Spinal cord (tissue), 9 donors: ENCODE measurements at regions not wholly inside any gene's neighbourhood (a gene's known extent, or its start where the extent isn't known, plus 50 kb on each side); places are given as distances from the start of the nearest gene placed in this dataset.
"Not testable (repeated sequence)": the region's sequence is repeated elsewhere in the genome, so short reads cannot be mapped to it uniquely, and the experiment has no call there.

ENCODE experiments used
- DNase-seq, 6 donors: peaks; one replicate each; pipeline versions ENCODE4 v3.0.0 to v3.0.0-alpha.2; 2013 to 2015; ENCODE audit warnings: low spot score in 6 of 6, low read depth in 4 of 6
- H3K27ac ChIP-seq: one replicate; pipeline ENCODE4 v1.5.1; 2013; ENCODE audit warnings: low read depth, low read length, control low read depth
- H3K27me3 ChIP-seq: one replicate; pipeline ENCODE4 v1.6.1; 2013; ENCODE audit warnings: low read length; ENCODE audit not compliant: control insufficient read depth, insufficient read depth
- H3K36me3 ChIP-seq: one replicate; pipeline ENCODE4 v1.6.1; 2013; ENCODE audit warnings: low read length; ENCODE audit not compliant: control insufficient read depth, insufficient read depth
- H3K4me1 ChIP-seq: one replicate; pipeline ENCODE4 v1.6.1; 2013; ENCODE audit warnings: low read length; ENCODE audit not compliant: control insufficient read depth, insufficient read depth
- H3K4me3 ChIP-seq: one replicate; pipeline ENCODE4 v1.5.1; 2013; ENCODE audit warnings: low read depth, low read length, control low read depth
- H3K9me3 ChIP-seq: one replicate; pipeline ENCODE4 v1.6.1; 2013; ENCODE audit warnings: low read length; ENCODE audit not compliant: control insufficient read depth, insufficient read depth
- WGBS: methylation state at CpG from one replicate; pipeline ENCODE4 v1.1.5; 2013; ENCODE audit warnings: missing lambda C conversion rate; ENCODE audit not compliant: insufficient coverage; 5-methylcytosine and 5-hydroxymethylcytosine counted together
- donor health status: healthy.

- DNase-seq, H3K27ac ChIP-seq, H3K4me1 ChIP-seq, H3K9me3 ChIP-seq, H3K36me3 ChIP-seq, H3K4me3 ChIP-seq: not testable (repeated sequence)
- 88% methylated on average over 2 of the region's 8 CpGs for WGBS
- H3K27me3 ChIP-seq, result peaks cover 16% of the 10 kb centered on the region
Observed at GRCh38 chr6:27774264-27774600, 138.0 kb downstream of the OR2B2 start.

DNA sequence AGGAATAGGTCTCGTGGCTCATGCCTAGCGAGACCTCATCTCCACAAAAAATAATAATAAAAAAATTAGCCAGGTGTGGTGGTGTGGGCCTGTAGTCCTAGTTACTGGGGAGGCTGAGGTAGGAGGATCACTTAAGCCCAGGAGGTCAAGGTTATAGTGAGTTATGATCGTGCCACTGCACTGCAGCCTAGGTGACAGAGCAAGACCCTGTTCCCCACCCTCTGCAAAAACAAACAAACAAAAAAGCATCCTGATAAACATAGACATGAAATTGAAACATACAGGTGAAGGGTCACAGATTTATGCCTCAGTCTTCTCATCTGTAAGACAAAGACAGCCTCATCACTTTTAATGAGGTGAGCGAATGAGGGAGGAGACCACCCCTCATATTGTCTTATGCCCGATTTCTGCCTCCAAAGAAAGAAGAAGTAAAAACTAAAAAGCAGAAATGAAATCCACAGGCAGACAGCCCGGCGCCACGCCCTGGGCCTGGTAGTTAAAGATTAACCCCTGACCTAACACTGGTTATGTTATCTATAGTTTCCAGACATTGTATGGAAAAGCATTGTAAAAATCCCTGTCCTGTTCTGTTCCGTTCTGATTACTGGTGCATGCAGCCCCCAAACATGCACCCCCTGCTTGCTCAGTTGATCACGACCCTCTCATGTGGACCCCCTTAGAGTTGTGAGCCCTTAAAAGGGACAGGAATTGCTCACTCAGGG lies 138.5 kb downstream of the OR2B2 start:
- peaks cover 16% of the 10 kb centered on the region for H3K27me3 ChIP-seq
- not testable (repeated sequence) for H3K4me3 ChIP-seq, H3K9me3 ChIP-seq, H3K27ac ChIP-seq, H3K4me1 ChIP-seq, DNase-seq, H3K36me3 ChIP-seq
- WGBS, result 96% methylated on average over 4 of the region's 10 CpGs

GRCh38 chr6:27772261-27773001 lies 139.8 kb downstream of the OR2B2 start:
- Histone ChIP-seq H3K27me3 (peaks cover 14% of the 10 kb centered on the region), H3K4me1 (peaks cover 10% of the 10 kb centered on the region), H3K36me3 (no peaks in the 10 kb centered on the region), H3K27ac (no peak overlapping the region), H3K9me3 (no peaks in the 10 kb centered on the region), H3K4me3 (peak overlapping the region; percentile 6)
- 10% methylated on average over 31 of the region's 33 CpGs for WGBS
- peak in 2 of 6 donors; percentile 90 to 94 for DNase-seq

- H3K27ac ChIP-seq, result no peak overlapping the region
- DNase-seq, result no peak
- 50% methylated on average over 1 of the region's 4 CpGs for WGBS
- peaks cover 12% of the 10 kb centered on the region for H3K27me3 ChIP-seq
- no peaks in the 10 kb centered on the region for H3K36me3 ChIP-seq
- H3K9me3 ChIP-seq, result no peaks in the 10 kb centered on the region
- H3K4me3 ChIP-seq, result no peak overlapping the region
- H3K4me1 ChIP-seq, result peaks cover 10% of the 10 kb centered on the region
Observed at GRCh38 chr6:27771235-27771634, 141.0 kb downstream of the OR2B2 start.

- Histone ChIP-seq H3K27me3 (peaks cover 9% of the 10 kb centered on the region), H3K4me3 (no peak overlapping the region), H3K27ac (no peak overlapping the region), H3K4me1 (peaks cover 10% of the 10 kb centered on the region), H3K36me3 (no peaks in the 10 kb centered on the region), H3K9me3 (no peaks in the 10 kb centered on the region)
- DNase-seq, result no peak
- 60% methylated on average over 1 of the region's 3 CpGs for WGBS
Observed at GRCh38 chr6:27770724-27771123, 141.5 kb downstream of the OR2B2 start.

DNA sequence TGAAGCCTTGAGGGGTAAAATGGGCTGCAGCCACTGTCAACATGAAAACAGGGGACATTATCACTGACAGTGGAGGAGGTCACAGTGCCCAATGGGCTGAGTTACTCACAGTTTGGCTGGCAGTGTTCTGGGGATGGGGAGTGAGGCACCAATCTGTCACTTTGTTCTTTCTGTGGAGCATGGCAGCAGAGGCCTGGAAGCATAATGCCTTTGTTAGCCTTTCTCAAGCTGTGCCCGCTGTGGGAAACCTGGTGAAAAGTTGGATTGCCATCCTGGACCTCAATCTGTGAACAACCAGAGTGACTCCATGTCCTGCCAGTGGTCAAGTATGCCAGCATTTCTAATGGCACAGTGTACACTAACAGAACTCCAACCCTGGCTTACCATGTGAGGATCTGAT lies 143.6 kb downstream of the OR2B2 start:
- Histone ChIP-seq H3K36me3 (no peaks in the 10 kb centered on the region), H3K4me1 (peaks cover 10% of the 10 kb centered on the region), H3K27ac (no peak overlapping the region), H3K9me3 (no peaks in the 10 kb centered on the region), H3K27me3 (peaks cover 9% of the 10 kb centered on the region), H3K4me3 (no peak overlapping the region)
- no CpG with 5 or more reads among the region's 1 CpG for WGBS
- no peak for DNase-seq

- no peak for DNase-seq
- H3K4me3 ChIP-seq, result no peak overlapping the region
- H3K27me3 ChIP-seq, result peaks cover 9% of the 10 kb centered on the region
- H3K9me3 ChIP-seq, result no peaks in the 10 kb centered on the region
- no peak overlapping the region for H3K27ac ChIP-seq
- H3K36me3 ChIP-seq, result no peaks in the 10 kb centered on the region
- H3K4me1 ChIP-seq, result peaks cover 9% of the 10 kb centered on the region
- 100% methylated on average over 1 of the region's 1 CpG for WGBS
Observed at GRCh38 chr6:27767851-27768250, 144.3 kb downstream of the OR2B2 start.

DNA sequence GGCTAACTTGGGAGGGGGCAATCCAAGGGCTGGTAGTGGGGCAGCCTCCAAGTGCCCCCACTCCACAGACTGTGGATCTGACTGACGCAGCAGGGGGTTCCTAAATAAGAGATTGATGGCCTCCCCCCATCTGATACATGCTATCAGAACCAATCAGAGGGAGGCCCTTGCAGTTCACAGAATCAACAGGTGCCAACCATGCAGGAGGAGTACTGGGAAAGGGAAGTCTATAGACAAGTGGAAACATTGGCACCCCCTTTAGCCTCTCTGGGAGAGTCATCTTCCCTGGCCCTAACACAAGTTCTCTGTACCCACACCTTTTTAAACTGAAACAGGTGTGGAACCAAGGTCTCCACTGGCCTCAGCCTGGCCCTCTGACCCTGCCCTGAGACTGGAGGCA lies 145.8 kb downstream of the OR2B2 start:
- no peak for DNase-seq

GRCh38 chr6:27765028-27765590 lies 147.1 kb downstream of the OR2B2 start:
- Histone ChIP-seq H3K27me3 (peaks cover 18% of the 10 kb centered on the region), H3K27ac (no peak overlapping the region), H3K4me1 (peaks cover 8% of the 10 kb centered on the region), H3K36me3 (no peaks in the 10 kb centered on the region), H3K9me3 (no peaks in the 10 kb centered on the region), H3K4me3 (no peak overlapping the region)
- DNase-seq, result no peak

More for the DNA sequence above, 145.8 kb downstream of the OR2B2 start:
- no peak overlapping the region for H3K4me3 ChIP-seq
- no peaks in the 10 kb centered on the region for H3K36me3 ChIP-seq
- H3K27ac ChIP-seq, result no peak overlapping the region
- H3K9me3 ChIP-seq, result no peaks in the 10 kb centered on the region
- H3K4me1 ChIP-seq, result peaks cover 8% of the 10 kb centered on the region
- WGBS, result no CpG with 5 or more reads among the region's 1 CpG
- H3K27me3 ChIP-seq, result peaks cover 16% of the 10 kb centered on the region

DNA sequence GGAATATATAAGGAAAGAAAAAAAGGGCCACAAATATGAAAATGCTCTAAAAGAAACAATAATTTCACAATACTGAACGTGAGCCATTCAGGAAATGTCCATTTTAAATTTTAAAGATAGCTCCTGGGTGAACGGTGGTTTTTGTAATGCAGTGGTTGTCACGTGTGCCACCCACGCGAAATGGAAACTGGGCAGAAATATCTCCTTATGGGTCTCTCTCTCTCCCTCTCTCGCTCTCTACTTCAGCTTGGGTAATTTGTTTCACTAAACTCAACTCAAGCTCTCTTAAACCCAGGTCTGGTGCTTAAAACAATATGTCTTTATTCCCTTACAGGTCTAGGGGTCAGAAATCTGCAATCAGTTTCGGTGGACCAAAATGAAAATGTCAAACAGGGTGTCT lies 150.8 kb downstream of the OR2B2 start:
- H3K36me3 ChIP-seq, result no peaks in the 10 kb centered on the region
- peaks cover 17% of the 10 kb centered on the region for H3K4me1 ChIP-seq
- H3K4me3 ChIP-seq, result peak overlapping the region; percentile 12
- peaks cover 30% of the 10 kb centered on the region for H3K27me3 ChIP-seq
- no peaks in the 10 kb centered on the region for H3K9me3 ChIP-seq
- H3K27ac ChIP-seq, result no peak overlapping the region
- DNase-seq, result peak in 2 of 6 donors; percentile 9 to 41
- 89% methylated on average over 1 of the region's 7 CpGs for WGBS
